ENCODE measurements at regions not wholly inside any gene's neighbourhood (a gene's known extent, or its start where the extent isn't known, plus 50 kb on each side); places are given as distances from the start of the nearest gene placed in this dataset.

DNA sequence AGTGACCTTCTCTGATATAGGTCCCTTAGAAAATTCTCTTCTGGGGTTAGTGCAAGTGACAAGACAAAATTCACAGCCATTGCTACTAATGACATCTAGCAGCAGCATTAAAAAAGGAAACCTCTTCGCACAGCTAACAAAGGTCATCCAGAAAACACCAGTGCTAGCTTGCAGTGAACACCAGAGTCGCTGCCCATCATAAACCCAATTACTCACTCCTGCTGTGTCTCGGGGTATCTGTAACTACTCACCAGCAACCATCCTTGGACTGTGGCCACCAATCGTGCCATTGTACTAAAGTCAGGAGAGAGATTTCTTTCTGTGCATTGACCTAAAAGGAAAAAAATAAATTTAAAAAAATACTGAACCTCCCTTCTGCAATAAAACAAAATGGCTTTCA, 1494.7 kb upstream of the CDH8 start:
- intact Hi-C loops (cut with DNase I) = no loop called here

DNA sequence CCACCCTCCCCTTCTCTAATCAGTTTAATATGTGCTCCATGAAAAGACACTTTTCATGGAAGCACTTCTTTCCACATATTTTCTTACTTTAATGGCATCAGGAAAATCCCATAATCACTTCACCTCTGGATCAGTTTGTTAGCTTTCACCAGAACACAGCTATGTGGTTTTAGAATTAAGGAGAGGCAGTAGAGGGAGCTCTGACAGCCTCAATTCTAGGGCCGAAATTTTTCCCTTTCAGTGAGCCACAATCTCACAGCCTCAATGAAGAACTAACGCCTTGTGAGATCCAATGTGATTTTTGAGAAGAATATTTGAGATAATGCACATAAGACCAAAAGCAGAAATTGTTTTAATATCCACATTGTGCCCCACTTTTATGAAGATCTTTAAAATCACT, 1494.0 kb upstream of the CDH8 start:
- intact Hi-C loops (cut with DNase I) = no loop called here
- no peak for DNase-seq

More for the DNA sequence above, 1494.7 kb upstream of the CDH8 start:
- no peak for DNase-seq

DNA sequence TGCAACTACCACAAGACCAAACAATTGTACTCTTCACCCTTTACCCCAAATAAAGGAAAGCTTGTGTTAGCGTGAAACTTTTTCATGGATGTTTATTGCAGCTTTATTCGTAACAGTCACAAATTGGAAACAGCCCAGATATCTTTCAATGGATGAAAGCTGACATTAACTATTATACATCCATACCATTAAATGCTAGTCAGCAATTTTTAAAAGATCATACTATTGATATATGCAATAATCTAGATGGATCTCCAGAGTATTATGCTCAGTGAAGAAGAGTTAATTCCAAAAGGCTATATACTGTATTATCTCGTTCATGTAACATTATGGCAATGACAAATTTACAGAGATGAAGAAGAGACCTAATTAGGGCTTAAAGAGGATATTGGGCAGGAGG, 1491.2 kb upstream of the CDH8 start:
- intact Hi-C loops (cut with DNase I) = no loop called here

GRCh38 chr16:63516394-63516793, 1480.2 kb upstream of the CDH8 start:
- intact Hi-C loops (cut with DNase I) = no loop called here

More for the DNA sequence above, 1491.2 kb upstream of the CDH8 start:
- DNase-seq = no peak

GRCh38 chr16:63512910-63513309, 1476.7 kb upstream of the CDH8 start:
- DNase-seq = no peak
- intact Hi-C loops (cut with DNase I) = no loop called here

More at GRCh38 chr16:63516394-63516793, 1480.2 kb upstream of the CDH8 start:
- no peak for DNase-seq

DNA sequence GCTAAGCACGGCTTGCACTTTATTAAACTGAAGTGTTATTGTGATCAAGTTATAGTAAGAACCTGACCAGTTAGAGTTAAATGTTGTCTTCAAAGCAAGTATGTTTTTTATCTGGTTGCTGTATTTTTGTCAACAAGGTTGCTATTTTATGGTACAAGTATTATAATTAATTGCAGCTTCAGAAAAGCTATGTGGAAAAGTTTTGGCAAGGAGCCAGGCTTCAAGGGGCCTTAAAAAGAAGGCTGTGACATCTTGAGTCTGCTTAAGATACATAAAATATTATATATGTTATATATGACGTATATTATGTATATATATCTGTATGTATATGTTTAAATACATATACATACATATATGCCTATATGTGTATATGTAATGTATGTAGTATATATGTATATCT, 1461.2 kb upstream of the CDH8 start:
- DNase-seq = no peak
- intact Hi-C loops (cut with DNase I) = no loop called here

- no peak for DNase-seq
- intact Hi-C loops (cut with DNase I) = no loop called here
These were observed 1460.0 kb upstream of the CDH8 start for GRCh38 chr16:63496282-63496681.

- intact Hi-C loops (cut with DNase I) = no loop called here
- DNase-seq = no peak
These were observed 1452.7 kb upstream of the CDH8 start for GRCh38 chr16:63488955-63489354.

DNA sequence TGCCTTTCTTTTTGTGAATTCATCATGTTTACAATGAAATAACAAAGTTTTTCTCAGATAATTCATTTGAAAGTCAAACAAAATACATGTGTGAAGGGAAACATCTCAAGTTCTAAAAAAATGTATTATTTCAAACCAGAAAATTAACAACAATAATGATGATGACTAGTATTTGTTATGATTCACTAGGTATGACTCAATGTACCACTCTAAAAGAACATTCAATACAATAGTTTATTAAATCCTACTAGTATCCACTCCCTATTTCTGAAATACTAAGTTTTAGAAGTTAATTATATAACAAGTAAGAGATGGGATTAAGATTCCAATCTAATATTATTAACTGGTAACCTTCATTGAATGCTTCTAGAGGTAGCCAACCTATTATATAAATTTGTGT, 1444.8 kb upstream of the CDH8 start:
- no peak for DNase-seq
- intact Hi-C loops (cut with DNase I) = no loop called here

DNA sequence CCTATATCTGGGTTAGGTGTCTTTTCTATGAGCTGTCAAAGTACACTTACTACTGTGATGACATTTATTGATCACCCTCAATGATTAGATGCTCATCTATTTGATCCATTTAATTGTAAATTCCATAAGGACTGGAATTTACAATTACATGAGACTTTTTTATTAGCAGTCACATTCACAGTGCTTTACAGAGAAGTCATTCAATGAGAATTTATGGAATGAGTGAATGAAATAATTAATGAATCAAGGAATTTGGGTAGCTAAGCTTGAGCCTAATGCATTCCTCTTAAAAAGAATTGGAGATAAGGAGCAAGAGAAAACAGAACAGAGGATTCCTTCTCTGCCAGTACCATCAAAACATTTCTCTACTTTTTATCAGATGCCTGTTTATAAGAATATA, 1437.5 kb upstream of the CDH8 start:
- no peak for DNase-seq

DNA sequence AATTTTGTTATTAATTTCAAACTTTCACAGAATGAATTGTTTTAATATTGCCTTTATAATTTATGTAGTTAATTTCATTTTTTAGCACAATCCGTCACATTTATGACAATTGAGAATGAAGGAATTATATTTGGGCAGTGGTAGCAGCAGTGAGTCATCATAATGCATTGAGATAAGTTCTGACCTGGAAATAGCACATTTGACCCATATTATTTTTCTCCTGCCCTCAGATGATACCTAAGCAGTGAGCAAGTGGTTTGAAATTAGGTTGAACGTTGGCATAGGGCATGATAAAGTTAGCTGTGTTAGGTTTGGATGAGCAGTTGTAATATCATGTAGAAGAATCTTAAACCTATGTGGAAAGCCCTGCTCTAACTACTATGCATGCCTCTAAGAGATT, 1431.3 kb upstream of the CDH8 start:
- intact Hi-C loops (cut with DNase I) = no loop called here

More for the DNA sequence above, 1437.5 kb upstream of the CDH8 start:
- intact Hi-C loops (cut with DNase I) = no loop called here

DNA sequence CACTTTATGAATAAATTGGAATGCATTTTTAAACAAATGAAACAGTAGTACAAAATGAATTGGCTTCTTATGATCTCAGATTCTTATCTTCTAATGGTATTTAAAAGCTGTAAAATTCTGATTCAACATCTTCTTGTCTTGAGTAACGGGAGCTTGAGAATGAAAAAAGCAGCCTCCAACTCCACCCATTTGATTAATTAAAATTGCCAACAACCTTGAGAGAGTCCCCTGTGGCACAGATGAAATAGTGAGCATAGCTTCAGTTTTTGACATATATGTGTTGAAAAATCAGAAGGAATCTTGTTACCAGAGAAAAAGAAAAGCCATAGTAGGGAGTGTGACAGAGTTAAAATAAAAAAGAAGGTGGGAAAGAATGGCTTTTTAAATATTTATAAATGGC, 1426.1 kb upstream of the CDH8 start:
- intact Hi-C loops (cut with DNase I) = loop anchor here (5.0 kb wide), 1 partner anchor 1655 kb away; no protein-coding TSS in a partner anchor
- DNase-seq = no peak

More for the DNA sequence above, 1431.3 kb upstream of the CDH8 start:
- no peak for DNase-seq

- intact Hi-C loops (cut with DNase I) = loop anchor here (5.0 kb wide), 1 partner anchor 1656 kb away; no protein-coding TSS in a partner anchor
- peak in 3 of 10 donors; percentile 14 to 17 (median 16) for DNase-seq
These were observed 1425.1 kb upstream of the CDH8 start for GRCh38 chr16:63461248-63461841.

GRCh38 chr16:63458846-63459245, 1422.6 kb upstream of the CDH8 start:
- DNase-seq = no peak
- intact Hi-C loops (cut with DNase I) = no loop called here

- DNase-seq = no peak
- intact Hi-C loops (cut with DNase I) = no loop called here
These were observed 1421.6 kb upstream of the CDH8 start for GRCh38 chr16:63457869-63458268.

- DNase-seq = no peak
- intact Hi-C loops (cut with DNase I) = no loop called here
These were observed 1417.0 kb upstream of the CDH8 start for GRCh38 chr16:63453261-63453660.

- intact Hi-C loops (cut with DNase I) = no loop called here
- DNase-seq = no peak
These were observed 1410.9 kb upstream of the CDH8 start for GRCh38 chr16:63447121-63447520.

GRCh38 chr16:63442246-63442645, 1406.0 kb upstream of the CDH8 start:
- intact Hi-C loops (cut with DNase I) = no loop called here
- no peak for DNase-seq

- intact Hi-C loops (cut with DNase I) = no loop called here
- no peak for DNase-seq
These were observed 1390.1 kb upstream of the CDH8 start for GRCh38 chr16:63426275-63426870.

DNA sequence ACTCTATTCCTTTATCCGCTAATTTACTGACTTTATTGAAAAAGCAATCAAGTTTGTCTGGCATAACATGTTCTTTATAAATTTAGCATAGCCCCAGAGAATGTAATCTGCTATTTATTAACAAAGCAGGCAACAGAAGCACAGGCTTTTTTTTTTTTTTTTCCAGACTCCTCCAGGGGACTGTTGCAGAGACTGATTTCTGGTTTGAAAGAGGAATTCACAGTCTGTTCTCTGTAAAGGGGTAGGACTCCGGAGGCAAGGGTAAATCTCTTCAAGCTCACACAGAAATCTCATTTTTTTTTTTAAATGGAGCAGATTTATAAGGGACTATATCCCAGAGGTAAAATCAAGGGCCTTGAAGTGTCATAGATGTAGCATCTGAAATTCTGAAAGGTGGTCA, 1386.5 kb upstream of the CDH8 start:
- DNase-seq = no peak
- intact Hi-C loops (cut with DNase I) = no loop called here

- intact Hi-C loops (cut with DNase I) = no loop called here
These were observed 1380.5 kb upstream of the CDH8 start for GRCh38 chr16:63416712-63417111.

DNA sequence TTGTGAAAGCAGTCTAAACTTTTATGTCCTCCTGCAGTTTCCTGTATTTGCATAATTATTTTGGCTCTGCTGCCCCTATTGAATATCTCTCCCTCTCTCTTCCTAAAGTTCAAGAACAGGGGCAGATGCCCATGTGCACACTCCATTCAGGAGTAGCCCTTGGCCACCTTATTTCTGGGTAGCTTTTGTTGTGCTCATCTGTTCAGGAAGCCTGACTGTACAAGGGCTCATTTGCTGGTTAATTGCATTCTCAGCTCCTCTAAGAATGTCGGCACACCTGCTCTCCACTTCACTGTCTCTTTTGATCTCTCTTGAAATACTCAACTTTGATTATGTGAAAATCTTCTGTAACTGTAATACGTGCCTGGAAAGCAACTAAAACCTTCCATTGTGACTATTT, 1378.8 kb upstream of the CDH8 start:
- DNase-seq = no peak
- intact Hi-C loops (cut with DNase I) = no loop called here

More at GRCh38 chr16:63416712-63417111, 1380.5 kb upstream of the CDH8 start:
- no peak for DNase-seq

Data from posterior cingulate gyrus (tissue), 11 donors.